NB4 (cell line): ENCODE measurements at regions not wholly inside any gene's neighbourhood (a gene's known extent, or its start where the extent isn't known, plus 50 kb on each side); places are given as distances from the start of the nearest gene placed in this dataset.

Experiments used
- POLR2A ChIP-seq: IDR thresholded peaks from 2 replicates; pipeline ENCODE4 v1.6.1; 2011; ENCODE audit warnings: mild to moderate bottlenecking; ENCODE audit not compliant: insufficient read length; ENCODE audit errors: extremely low read depth
- TF ChIP-seq, protein P1 (sequence below): IDR thresholded peaks from one replicate; pipeline ENCODE4 v1.5.1; 2012; ENCODE audit warnings: low read depth, low read length

DNA sequence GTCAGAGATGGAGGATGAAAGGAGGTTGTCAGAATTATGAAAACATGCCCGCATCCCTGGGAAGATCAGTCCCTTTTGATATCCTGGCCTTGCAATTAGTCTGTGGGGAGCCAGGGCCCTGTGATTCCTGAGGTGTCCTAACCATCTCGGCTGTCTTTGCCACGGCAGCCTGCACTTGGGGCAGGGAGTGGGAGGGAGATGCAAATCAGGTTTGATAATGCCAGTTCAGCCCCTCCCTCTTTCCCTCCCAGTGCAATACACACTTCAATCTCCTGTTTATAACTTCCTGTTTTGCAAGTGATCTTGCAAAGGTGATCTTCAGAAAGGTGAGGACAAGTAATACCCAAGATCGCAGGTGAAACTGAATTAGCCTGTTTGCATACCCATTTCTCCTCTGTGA is 114.0 kb upstream of the ALDH1B1 start:
- TF ChIP-seq POLR2A, result no peak
- TF ChIP-seq, protein P1, sequence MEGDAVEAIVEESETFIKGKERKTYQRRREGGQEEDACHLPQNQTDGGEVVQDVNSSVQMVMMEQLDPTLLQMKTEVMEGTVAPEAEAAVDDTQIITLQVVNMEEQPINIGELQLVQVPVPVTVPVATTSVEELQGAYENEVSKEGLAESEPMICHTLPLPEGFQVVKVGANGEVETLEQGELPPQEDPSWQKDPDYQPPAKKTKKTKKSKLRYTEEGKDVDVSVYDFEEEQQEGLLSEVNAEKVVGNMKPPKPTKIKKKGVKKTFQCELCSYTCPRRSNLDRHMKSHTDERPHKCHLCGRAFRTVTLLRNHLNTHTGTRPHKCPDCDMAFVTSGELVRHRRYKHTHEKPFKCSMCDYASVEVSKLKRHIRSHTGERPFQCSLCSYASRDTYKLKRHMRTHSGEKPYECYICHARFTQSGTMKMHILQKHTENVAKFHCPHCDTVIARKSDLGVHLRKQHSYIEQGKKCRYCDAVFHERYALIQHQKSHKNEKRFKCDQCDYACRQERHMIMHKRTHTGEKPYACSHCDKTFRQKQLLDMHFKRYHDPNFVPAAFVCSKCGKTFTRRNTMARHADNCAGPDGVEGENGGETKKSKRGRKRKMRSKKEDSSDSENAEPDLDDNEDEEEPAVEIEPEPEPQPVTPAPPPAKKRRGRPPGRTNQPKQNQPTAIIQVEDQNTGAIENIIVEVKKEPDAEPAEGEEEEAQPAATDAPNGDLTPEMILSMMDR, result no peak
